Ectodermal cell (in vitro differentiated cells): ENCODE measurements at regions not wholly inside any gene's neighbourhood (a gene's known extent, or its start where the extent isn't known, plus 50 kb on each side); places are given as distances from the start of the nearest gene placed in this dataset.

Experiments
- H3K27ac ChIP-seq: 2 replicates; pipeline ENCODE4 v1.7.0; 2013; ENCODE audit warnings: mild to moderate bottlenecking, low read depth, low read length; ENCODE audit not compliant: insufficient read depth, poor library complexity, severe bottlenecking
- H3K27me3 ChIP-seq: 2 replicates; pipeline ENCODE4 v1.7.0; 2013; ENCODE audit warnings: mild to moderate bottlenecking, low read length; ENCODE audit not compliant: insufficient read depth, control insufficient read depth, poor library complexity, severe bottlenecking
- H3K36me3 ChIP-seq: one replicate; pipeline ENCODE4 v1.7.0; 2013; ENCODE audit warnings: low read length; ENCODE audit not compliant: control insufficient read depth, insufficient read depth
- H3K4me1 ChIP-seq: one replicate; pipeline ENCODE4 v1.7.0; 2013; ENCODE audit warnings: low read length; ENCODE audit not compliant: control insufficient read depth, insufficient read depth
- H3K4me3 ChIP-seq: 2 replicates; pipeline ENCODE4 v1.7.0; 2013; ENCODE audit warnings: low read depth, low read length, control low read depth; ENCODE audit not compliant: insufficient read depth
- H3K9me3 ChIP-seq: 2 replicates; pipeline ENCODE4 v1.7.0; 2013; ENCODE audit warnings: mild to moderate bottlenecking, low read length, moderate library complexity; ENCODE audit not compliant: control insufficient read depth
- WGBS, 2 experiments: methylation state at CpG; one replicate each; pipeline ENCODE4 v1.1.7; 2013; ENCODE audit warnings: missing lambda C conversion rate in 2 of 2; 5-methylcytosine and 5-hydroxymethylcytosine counted together

- H3K27me3 ChIP-seq, result no peaks in the 10 kb centered on the region
- no peaks in the 10 kb centered on the region for H3K4me1 ChIP-seq
- H3K9me3 ChIP-seq, result no peaks in the 10 kb centered on the region
- WGBS, 2 experiments, result 93 to 100% methylated on average over 2 of the region's 3 CpGs
- no peaks in the 10 kb centered on the region for H3K36me3 ChIP-seq
- H3K27ac ChIP-seq, result no peak overlapping the region
- no peak overlapping the region for H3K4me3 ChIP-seq
These were observed 116.3 kb upstream of the ADAMTS5 start for GRCh38 chr21:27083144-27083543.

- Histone ChIP-seq H3K4me1 (no peaks in the 10 kb centered on the region), H3K36me3 (no peaks in the 10 kb centered on the region), H3K27me3 (no peaks in the 10 kb centered on the region), H3K4me3 (no peak overlapping the region), H3K27ac (no peak overlapping the region), H3K9me3 (no peaks in the 10 kb centered on the region)
- WGBS, 2 experiments, result 97 to 100% methylated on average over 4 of the region's 4 CpGs
These were observed 115.6 kb upstream of the ADAMTS5 start for GRCh38 chr21:27082431-27083010.

DNA sequence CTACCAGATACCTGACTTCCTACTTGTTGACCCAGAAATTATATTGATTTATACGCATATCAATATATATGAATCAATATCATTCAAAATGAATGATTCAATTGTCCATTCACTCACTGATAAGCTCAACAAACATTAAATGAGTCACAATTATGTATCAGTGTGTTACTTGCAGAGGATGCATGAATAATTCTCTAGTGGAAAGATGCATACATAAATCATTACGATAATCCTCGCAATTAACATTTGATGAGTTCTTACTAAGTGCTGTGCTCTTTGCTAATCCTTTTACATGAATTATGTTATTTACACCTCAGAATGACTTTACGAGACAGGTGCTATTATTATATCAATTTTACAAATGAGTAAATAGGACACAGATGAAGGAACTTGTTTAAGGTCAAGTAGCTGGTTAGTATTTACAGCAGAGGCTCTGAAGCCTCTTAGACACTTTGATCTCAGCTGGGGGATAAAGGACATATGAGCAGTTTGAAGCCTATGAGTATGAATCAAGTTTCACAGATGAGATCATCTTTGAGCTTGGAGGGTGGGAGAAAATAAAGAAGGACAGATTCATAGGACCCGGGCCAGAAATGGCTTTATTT is 112.8 kb upstream of the ADAMTS5 start:
- H3K4me1 ChIP-seq, result no peaks in the 10 kb centered on the region
- 98 to 99% methylated on average over 3 to 4 of the region's 5 CpGs for WGBS, 2 experiments

DNA sequence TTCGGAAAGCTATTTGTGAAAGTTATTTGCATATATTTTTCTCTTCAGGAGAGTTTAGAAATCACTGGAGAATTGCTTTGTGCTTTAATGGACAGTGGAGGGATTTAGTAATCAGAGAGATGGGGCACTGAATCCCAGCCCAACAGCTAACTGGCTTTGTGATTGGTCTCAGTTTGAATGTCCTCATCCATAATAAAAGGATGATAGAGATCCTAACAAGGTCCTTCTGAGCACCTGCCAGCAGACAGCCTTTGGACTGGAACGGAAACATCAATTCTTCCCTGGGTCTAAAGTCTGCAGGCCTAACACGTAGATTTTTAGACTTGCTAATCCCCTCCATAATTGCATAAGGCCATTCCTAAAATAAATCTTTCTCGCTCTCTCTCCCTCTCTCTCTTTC is 112.0 kb upstream of the ADAMTS5 start:
- WGBS, 2 experiments, result 87 to 91% methylated on average over 4 of the region's 4 CpGs
- H3K27me3 ChIP-seq, result no peaks in the 10 kb centered on the region
- H3K36me3 ChIP-seq, result no peaks in the 10 kb centered on the region
- H3K4me1 ChIP-seq, result no peaks in the 10 kb centered on the region
- no peak overlapping the region for H3K27ac ChIP-seq
- no peaks in the 10 kb centered on the region for H3K9me3 ChIP-seq
- no peak overlapping the region for H3K4me3 ChIP-seq

More for the DNA sequence above, 112.8 kb upstream of the ADAMTS5 start:
- no peaks in the 10 kb centered on the region for H3K27me3 ChIP-seq
- H3K36me3 ChIP-seq, result no peaks in the 10 kb centered on the region
- H3K4me3 ChIP-seq, result no peak overlapping the region
- H3K9me3 ChIP-seq, result no peaks in the 10 kb centered on the region
- no peak overlapping the region for H3K27ac ChIP-seq

DNA sequence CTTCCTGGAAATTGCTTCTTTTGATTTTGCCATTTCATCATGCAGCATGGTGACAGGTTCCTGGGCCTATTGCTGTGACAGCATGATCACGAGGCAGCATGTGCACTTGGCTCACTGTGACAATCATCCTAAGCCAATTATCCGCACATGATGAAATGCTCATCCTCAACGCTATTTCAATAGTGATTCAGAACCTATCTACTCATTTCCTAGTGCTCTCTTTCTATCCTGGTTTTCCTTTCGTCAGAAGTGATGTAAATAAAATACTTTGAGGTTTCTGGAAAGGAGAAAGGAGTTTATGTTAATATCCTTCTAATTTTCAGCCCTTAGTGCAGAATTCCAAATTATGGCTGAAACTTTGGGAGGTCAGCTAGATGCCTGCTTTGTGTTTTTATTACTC is 110.6 kb upstream of the ADAMTS5 start:
- 96 to 100% methylated on average over 3 of the region's 4 CpGs for WGBS, 2 experiments

GRCh38 chr21:27076025-27076424 is 109.1 kb upstream of the ADAMTS5 start:
- no peaks in the 10 kb centered on the region for H3K9me3 ChIP-seq
- H3K27me3 ChIP-seq, result no peaks in the 10 kb centered on the region
- H3K4me1 ChIP-seq, result no peaks in the 10 kb centered on the region
- H3K4me3 ChIP-seq, result no peak overlapping the region
- H3K27ac ChIP-seq, result no peak overlapping the region
- no peaks in the 10 kb centered on the region for H3K36me3 ChIP-seq

More for the DNA sequence above, 110.6 kb upstream of the ADAMTS5 start:
- H3K9me3 ChIP-seq, result no peaks in the 10 kb centered on the region
- H3K4me3 ChIP-seq, result no peak overlapping the region
- H3K36me3 ChIP-seq, result no peaks in the 10 kb centered on the region
- H3K4me1 ChIP-seq, result no peaks in the 10 kb centered on the region
- H3K27ac ChIP-seq, result no peak overlapping the region
- no peaks in the 10 kb centered on the region for H3K27me3 ChIP-seq

DNA sequence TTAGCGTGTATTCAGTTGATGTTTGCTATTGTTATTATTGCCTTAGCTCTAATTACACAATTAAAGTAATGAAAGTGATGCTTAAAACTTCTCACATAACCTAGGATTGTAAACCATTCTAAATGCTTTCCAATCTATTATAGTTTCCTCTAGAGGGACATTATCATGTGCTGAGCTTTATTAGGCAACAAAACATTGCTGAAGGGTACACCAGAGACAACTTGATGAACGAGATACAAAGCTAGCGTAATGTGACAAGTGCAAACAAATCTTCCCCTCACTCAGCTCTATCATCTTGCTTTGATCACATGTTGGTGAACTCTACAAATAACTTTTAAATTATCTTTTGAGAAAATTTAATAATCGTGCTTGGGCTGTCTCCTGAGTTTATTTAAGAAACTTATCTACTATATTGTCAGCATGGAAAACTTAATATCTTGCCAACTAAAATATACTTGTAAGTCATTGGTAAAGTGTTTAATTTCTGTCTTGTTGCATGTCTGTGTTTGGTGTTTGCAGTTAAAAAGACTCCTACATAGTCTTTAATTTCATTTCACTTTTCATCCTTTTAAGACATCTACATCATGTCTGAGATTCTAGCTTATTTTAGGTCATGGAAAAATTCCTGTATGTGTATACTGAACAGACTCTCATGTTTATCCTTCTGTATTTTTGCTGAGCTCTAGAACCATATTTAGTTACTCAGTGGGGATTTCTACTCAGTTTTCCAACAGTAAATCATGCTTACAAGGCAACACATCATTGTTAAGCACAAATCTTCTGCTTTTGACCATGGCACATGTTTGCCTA is 104.2 kb upstream of the ADAMTS5 start:
- Histone ChIP-seq H3K4me1 (no peaks in the 10 kb centered on the region), H3K36me3 (no peaks in the 10 kb centered on the region), H3K9me3 (no peaks in the 10 kb centered on the region), H3K27ac (no peak overlapping the region), H3K4me3 (no peak overlapping the region), H3K27me3 (no peaks in the 10 kb centered on the region)
- 89 to 100% methylated on average over 2 to 3 of the region's 4 CpGs for WGBS, 2 experiments

- no peak overlapping the region for H3K4me3 ChIP-seq
- H3K36me3 ChIP-seq, result no peaks in the 10 kb centered on the region
- no peaks in the 10 kb centered on the region for H3K4me1 ChIP-seq
- H3K9me3 ChIP-seq, result no peaks in the 10 kb centered on the region
- H3K27me3 ChIP-seq, result no peaks in the 10 kb centered on the region
- no peak overlapping the region for H3K27ac ChIP-seq
These were observed 101.9 kb upstream of the ADAMTS5 start for GRCh38 chr21:27068811-27069210.

GRCh38 chr21:27067226-27067625 is 100.3 kb upstream of the ADAMTS5 start:
- 92 to 100% methylated on average over 1 of the region's 1 CpG for WGBS, 2 experiments
- no peaks in the 10 kb centered on the region for H3K9me3 ChIP-seq
- H3K27me3 ChIP-seq, result no peaks in the 10 kb centered on the region
- H3K36me3 ChIP-seq, result no peaks in the 10 kb centered on the region
- H3K4me1 ChIP-seq, result no peaks in the 10 kb centered on the region
- no peak overlapping the region for H3K27ac ChIP-seq
- no peak overlapping the region for H3K4me3 ChIP-seq

DNA sequence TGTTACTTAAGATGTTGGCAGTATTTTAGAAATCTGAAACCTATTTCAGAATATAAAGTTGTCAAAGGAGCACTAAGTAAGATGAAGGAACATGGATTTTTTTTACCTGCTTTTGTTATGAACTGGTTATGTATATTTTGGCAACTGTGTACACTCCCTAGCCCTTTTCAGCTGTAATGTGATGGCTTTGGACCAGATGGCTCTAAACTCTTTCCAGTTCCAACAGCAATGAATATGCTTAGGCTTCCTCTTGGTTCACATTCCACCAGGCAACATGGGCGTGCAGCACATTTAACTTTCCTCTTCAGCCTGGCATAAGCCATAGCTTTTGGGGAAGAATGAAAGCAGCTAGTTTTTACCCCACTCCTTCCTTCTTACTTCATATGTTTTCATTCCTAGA is 95.6 kb upstream of the ADAMTS5 start:
- WGBS, 2 experiments, result 93 to 95% methylated on average over 1 of the region's 1 CpG
- Histone ChIP-seq H3K9me3 (no peaks in the 10 kb centered on the region), H3K4me1 (no peaks in the 10 kb centered on the region), H3K27me3 (no peaks in the 10 kb centered on the region), H3K36me3 (no peaks in the 10 kb centered on the region), H3K27ac (no peak overlapping the region), H3K4me3 (no peak overlapping the region)
